GM21619 (cell line): ENCODE measurements at regions not wholly inside any gene's neighbourhood (a gene's known extent, or its start where the extent isn't known, plus 50 kb on each side); places are given as distances from the start of the nearest gene placed in this dataset.
"Not testable (repeated sequence)": the region's sequence is repeated elsewhere in the genome, so short reads cannot be mapped to it uniquely, and the experiment has no call there.

Source experiments
- ATAC-seq: cut with Tn5 transposase; IDR thresholded peaks from one replicate; pipeline ENCODE4 v1.9.1; 2021; ENCODE audit not compliant: unreplicated experiment

DNA sequence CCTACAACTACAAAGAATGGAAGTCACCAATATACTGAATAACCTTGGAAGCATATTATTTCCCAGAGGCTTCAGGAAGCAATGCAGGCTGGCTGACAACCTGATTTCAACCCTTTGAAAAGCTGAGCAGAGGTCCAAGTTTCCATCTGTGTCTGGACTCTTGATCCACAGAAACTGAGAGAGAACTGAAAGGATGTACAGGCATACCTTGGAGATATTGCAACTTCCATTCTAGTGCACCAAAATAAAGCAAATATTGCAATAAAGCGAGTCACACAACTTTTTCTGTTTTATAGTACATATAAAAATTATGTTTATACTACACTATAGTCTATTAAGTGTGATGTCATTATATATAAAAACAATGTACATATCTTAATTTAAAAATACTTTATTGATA, 85.3 kb downstream of the TYW3 start:
- no peak for ATAC-seq

DNA sequence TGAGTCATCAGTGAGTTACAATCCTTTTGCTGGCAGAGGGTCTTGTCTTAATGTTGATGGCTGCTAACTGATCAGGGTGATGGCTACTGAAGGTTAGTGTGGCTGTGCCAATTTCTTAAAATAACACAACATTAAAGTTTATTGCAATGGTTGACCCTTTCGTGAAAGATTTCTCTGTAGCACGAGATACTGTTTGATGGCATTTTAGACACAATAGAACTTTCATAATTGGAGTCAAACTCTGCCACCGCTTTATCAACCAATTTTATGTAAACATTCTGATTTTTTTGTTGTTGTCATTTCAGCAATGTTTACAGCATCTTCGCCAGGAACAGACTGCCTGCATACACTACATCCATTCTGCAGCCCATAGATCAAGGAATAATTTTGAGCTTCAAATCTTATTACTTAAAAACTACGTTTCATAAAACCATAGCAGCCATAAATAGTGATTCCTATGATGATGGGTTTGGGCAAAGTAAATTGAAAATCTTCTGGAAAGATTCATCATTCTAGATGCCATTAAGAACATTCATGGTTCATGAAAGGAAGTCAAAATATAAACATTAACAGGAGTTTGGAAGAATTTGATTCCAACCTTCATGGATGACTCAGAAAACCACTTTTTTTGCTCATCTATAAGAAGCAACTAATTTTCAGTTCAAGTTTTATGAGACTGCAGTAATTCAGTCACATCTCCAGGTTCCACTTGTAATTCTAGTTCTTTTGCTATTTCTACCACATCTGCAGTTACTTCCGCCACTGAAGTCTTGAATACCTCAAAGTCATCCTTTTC, 85.9 kb downstream of the TYW3 start:
- no peak for ATAC-seq

DNA sequence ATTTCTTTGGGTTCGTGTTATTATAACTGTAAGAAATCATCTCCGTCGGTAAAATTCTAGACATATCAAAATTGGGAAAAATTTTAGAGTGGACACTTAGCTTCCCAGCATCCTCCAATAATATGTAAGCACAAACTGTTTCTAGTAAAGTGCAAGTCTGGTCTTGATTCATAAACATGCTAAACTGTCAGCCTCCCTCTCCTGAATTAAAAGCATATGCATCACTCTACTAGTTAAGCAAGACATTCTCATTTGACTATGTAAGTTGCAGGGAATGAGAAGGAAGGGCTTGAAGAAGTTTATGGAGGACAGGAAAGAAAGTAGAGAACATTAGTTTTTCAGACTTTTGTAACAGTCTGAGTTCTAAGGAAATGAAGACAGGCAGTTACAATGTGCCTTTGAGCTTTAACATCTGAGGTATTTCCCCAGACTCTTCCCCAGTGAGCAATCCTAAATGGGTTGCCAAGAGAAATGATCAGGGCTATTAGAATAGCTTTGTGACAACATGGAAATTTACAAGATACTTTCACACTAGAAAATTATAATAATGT, 90.0 kb downstream of the TYW3 start:
- no peak for ATAC-seq

DNA sequence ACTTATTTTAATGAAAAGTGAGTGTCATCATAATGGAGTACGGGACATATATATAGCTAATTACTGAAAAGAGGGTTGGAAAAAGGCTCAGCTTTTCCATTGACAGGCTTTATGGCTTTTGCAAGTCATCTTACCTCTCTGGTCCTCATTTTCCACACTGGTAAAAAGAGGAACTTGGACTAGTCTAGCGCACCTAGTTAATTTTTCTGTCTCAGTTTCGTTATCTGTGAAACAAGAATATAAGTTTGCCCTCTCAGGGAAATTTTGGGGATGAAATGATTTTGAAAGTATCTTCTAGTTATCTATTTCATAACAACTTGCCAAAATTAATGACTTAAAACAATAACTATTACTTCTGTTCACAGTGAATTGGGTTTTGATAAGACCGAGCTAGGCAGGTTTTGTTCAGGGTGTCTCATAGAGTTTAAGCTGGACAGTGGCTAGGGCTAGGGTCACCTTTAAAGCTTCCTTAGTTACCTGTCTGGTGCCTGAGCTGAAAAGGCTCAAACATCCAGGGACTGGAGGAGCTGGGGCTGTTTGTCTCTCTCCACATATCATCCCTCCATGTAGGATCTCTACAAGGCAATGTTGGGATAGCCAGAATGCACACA, 91.7 kb downstream of the TYW3 start:
- peak; percentile 90 for ATAC-seq

DNA sequence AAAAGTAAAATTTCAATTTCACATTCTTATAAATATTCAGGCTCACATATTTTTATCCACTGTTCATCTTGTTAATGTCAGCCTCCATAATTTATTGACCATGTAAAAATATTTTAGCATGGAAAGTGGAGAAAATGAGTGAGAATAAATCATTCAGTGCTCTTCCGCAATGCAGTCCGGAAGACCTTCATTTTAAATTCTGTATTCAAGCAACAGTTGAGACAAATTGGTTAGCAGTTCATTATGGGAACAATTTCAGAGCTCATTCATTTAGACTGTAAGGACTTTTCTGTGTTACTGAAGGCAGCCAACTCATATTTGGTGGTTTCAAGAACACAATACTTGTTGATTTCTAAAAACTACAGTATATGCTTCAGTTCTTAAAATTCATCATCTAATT, 97.8 kb downstream of the TYW3 start:
- ATAC-seq: no peak

DNA sequence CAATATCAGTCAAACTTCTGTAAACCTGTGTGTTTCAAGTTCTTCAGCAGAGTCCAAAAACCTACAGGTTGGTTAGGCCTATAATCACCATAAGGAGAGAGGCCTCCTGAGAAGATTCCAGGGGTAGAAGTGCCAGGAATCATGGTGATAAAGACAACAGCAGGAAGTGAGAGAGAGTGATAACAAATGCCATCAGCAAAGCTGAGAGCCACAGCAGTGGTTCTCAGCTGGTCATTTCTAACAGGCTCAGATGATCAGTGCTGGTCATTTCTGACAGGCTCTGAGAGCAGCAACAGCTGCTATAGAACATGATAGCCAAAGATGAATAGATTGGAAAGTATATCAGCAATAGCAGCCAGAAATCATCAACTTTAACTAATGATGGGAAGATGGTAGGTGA, 101.3 kb downstream of the TYW3 start:
- no peak for ATAC-seq

DNA sequence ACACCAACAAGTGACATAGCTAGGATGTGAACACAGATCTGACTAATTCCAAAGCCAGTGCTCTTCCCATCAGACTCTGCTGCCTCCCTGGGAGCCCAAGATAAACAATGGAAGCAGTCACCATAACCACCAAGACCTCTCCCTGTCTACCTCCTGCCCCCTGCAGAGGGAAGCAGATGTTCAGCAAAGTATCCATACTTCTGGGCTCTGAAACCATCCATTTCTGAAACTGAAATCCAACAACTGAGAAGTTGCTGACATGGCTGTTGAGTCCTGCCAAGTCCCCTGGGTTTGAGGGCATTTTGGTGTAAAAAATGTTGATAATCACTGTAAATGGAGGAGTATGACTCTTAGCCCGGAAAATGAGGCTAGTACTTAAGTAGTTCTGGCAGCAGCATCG, 102.1 kb downstream of the TYW3 start:
- no peak for ATAC-seq

DNA sequence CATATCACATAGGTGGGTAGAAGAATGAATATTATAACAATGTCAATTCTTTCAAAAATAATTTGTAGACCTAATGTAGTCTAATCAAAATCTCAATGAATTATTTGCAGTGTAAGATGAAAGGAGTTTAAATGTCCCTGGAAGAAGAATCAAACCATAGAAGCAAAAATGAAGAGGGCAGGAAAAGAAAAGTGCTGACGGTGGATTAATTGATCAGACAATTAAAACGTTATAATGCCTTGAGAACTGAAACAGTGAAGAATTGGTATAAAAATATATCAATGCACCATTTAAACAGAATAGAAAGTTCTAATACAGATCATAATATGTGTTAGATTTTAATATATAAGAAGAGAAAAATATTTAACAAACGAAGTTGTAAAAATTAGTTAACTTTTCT, 109.8 kb downstream of the TYW3 start:
- ATAC-seq: no peak

DNA sequence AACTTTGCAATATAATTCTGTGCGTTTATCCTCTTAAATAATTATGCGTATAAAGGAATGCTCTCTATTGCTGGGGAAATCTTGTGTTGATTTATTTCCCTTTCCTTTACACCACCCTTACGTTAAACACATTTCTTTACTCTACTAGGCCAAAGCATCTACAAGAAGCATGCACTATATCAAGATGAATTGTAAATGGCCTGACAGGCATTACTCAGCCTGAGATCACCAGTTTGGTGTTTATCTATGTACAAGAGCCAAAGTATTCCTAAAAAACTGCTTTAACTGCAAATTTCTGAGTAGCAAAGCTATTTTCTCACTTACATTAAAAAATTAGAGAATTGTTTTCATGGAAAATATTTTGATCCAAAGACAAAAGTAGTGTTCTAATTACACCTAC, 114.8 kb downstream of the TYW3 start:
- ATAC-seq: no peak

DNA sequence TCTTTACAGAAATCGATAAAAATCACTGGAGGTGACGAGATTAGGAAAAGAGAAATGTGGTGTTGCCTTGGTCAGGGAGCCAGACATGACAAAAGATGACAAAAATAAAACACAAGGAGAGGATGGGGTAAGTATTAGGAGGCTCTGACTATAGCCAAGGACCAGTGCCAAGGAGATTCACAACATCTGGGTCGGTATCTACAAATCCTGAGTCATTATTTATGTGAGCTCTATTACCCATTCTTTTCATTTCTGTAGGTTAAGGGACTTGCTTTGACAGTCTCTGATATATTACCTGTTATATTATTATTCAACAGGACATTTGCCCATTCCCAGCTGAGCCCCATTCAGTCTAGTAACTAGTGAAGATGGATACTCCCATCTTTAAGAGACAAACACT, 120.8 kb downstream of the TYW3 start:
- no peak for ATAC-seq

DNA sequence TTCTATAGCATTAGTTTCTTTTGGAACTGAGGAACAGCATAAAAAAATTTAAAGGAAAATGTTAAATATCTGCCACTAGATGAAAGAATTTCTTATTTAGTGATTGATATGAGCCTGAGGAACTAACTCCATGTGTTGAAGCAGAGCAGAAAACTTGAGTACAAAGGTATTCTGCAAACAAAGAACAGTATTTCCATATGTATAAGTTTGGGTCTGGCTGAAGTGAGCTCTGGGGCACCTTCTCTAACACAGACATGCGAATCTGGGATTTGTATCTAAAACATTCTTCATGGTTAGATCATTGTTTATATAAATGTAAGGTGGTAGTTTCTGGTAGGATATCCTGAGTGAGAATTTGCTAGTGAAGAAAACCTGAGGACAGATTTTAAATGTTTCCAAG, 123.2 kb downstream of the TYW3 start:
- ATAC-seq: no peak

DNA sequence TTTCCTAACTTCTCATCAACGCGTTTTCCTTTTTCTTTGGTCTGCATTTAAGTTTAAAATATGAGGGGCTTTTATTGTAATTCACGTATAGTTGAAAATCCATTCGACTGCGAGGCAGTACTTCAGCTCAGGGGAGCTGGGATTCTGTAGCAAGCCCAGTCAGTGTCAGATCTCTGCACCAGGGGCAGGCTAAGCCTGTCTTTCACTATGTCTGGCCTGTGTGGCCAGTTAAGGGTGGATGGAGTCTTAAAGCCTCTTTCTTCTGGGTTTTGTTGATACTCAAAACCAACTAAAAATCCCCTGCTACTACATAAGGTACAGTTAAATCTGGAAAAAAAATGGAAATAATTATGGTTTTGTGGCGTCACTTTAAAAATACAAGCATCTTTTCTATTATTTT, 124.7 kb downstream of the TYW3 start:
- ATAC-seq: peak; percentile 31

DNA sequence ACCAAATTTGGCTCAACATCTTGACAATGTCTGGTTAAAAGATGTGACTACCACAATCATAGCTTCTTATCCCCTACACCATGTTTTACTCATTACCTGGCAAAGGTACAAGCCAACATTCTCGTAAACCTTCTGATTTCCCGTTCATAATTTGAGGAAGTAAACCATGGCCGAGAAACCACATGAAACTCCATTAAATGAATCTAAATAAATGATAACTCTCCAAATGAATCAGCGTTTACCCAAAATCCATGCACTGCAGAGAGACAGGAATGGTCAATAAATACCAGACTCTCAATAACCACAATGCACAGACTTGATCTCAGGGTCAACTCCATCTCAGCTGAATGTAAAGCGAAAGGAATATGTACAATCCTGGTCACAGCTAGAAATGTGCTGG, 125.2 kb downstream of the TYW3 start:
- ATAC-seq: peak; percentile 76

DNA sequence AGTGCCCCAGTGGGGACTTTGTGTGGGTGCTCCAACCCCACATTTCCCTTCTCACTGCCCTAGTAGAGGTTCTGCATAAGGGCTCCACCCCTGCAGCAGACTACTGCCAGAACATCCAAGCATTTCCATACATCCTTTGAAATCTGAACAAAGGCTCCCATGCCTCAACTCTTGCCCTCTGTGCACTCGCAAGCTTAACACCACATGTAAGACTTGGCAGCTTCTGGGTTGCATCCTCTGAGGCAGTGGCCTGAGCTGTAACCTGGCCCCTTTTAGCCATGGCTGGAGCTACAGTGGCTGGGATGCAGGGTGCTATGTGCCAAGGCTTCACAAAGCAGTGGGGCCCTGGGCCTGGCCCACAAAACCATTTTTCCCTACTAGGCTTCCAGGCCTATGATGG, 128.9 kb downstream of the TYW3 start:
- no peak for ATAC-seq

DNA sequence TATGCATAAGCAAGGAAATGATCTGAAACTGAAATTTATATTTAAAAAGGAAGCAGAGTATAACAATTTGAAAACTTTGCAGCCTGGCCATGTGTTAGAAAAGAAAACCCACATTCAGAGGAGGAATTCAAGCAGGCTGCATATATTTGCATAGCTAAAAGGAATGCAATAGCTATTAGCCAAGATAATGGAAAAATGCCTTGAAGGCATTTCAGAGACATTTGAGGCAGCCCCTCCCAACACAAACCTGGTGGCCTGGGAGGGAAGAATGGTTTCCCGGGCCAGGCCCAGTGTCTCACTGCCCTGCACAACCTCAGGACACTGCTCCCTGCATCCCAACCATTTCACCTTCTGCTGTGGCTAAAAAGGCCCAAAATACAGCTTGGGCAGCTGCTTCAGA, 136.8 kb downstream of the TYW3 start:
- no peak for ATAC-seq

DNA sequence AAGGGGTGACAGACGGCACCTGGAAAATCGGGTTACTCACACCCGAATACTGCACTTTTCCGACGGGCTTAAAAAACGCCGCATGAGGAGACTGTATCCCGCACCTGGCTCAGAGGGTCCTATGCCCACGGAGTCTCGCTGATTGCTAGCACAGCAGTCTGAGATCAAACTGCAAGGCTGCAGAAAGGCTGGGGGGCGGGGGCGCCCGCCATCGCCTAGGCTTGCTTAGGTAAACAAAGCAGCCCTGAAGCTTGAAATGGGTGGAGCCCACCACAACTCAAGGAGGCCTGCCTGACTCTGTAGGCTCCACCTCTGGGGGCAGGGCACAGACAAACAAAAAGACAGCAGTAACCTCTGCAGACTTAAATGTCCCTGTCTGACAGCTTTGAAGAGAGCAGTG, 144.4 kb downstream of the TYW3 start:
- not testable (repeated sequence) for ATAC-seq

DNA sequence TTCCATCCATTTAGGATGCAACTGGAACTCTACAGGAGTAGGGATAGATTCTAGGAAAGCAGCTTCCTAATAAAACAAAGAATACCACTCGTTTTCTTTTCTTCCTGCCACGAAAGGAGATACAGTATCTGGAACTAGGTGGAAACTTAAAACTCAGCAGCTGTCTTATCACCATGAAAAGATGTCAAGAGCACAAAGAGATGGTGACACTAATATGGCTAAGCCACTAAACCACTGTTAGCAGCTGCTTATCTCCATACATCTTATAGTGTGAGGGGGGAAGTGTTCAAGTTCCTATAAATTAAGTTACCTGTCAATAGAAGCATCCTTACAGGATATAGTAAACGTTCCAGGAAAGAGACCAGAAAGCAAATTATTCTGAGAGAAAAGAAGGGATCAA, 162.5 kb downstream of the TYW3 start:
- ATAC-seq: no peak

DNA sequence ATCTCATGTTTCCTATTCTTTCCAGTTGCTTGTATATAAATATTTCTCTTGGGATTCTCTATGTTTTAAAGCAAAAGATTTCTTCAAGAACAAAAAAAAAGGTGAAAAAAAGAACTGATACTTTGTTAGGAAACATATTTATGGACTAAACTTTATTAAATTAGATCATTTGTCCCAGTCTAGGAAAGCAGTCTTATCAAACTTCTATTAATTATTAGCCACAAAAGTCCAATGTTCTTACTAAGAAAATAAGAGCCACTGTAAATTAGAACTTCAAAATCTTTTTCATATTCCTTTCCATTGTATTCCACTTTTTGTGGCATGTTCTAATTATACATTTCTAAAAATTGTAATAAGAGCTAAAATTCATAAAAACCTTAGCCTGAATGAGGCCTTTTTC, 175.2 kb downstream of the TYW3 start:
- no peak for ATAC-seq

DNA sequence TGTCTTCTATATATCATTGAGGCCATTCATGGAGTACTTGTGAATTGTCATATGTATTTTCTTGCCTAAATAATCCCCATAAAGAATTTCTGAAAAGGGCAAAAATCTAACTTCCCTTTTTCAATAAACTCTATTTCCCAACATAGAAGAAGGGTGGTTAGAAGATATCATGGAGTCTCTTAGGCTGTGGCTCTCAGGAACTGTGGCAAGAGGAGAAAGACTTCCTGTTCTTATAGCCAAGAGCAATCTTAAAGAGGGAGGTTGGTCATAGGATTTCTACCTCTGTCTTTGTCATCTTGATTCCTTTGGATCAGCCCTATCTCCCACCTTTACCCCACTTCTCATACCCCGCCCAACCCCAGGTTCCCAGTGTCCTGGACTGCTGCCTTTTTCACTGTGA, 175.8 kb downstream of the TYW3 start:
- ATAC-seq: no peak

DNA sequence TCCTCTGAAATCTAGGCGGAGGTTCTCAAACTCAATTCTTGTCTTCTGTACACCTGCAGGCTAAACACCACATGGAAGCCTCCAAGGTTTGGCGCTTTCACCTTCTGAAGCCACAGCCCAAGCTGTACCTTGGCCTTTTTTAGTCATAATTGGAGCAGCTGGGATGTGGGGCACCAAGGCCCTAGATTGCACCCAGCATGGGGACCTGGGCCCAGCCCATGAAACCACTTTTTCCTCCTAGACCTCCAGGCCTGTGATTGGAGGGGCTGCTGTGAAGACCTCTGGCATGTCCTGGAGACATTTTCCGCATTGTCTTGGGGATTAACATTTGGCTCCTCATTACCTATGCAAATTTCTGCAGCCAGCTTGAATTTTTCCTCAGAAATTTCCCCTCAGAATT, 181.0 kb downstream of the TYW3 start:
- ATAC-seq: no peak

DNA sequence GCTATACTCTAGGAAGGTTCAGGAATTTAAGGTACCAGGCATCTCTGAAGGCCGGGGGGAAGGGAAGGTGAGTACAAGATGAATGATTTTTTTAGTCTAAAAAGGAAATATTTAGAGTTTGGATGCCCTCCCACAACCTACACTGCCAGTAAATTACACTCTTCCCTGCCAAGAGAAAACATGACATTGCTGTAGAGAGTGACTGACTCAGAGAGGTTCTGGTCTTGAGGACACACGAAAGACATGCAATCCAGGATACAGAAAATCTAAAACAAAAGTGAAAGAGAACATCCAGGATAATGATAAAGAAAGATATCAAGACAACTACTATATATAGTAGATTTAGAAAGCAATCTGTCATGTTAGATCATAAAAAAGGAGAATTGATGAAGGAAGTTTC, 200.5 kb downstream of the TYW3 start:
- no peak for ATAC-seq

DNA sequence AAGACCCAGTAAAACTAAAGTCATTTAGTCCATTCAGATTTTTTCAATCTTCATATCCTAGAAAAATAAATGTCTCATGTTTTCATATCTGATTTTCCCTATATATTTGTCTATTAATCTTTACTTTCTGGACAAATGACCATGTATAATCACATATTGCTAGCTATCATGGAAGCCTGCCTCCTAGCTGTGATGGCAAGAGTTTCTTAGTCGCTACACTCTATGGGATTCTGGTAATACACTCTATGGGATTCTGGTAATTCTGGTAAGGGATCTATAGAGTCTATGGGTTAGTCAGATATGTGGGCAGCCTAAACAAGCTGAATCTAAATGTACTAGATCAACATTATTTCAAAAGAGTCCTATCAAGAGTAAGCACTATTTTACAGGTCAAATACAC, 198.7 kb upstream of the LHX8 start:
- ATAC-seq: no peak

DNA sequence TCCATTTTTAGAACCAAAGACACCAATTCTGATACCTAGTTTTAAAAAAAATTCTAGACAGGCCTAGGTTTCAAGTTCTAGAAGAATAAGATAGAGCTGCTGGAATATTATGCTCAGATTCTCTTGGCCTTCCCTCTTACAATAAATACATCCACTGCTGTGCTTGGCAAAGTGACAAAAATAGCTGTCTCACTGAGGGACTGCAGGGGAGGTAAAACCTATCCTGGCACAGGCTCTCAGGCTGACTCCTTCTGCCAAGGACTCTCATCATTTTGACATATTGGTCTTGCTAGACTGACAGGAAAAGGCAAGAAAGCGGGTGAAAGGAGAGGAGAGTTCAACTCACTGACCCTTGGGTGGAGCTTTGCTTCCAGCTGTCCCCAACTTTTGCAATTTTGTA, 197.0 kb upstream of the LHX8 start:
- no peak for ATAC-seq
